Head of caudate nucleus (tissue), 42 donors: ENCODE measurements at regions not wholly inside any gene's neighbourhood (a gene's known extent, or its start where the extent isn't known, plus 50 kb on each side); places are given as distances from the start of the nearest gene placed in this dataset.
"Not testable (repeated sequence)": the region's sequence is repeated elsewhere in the genome, so short reads cannot be mapped to it uniquely, and the experiment has no call there.

ENCODE experiments used
- DNase-seq, 42 donors: peaks; one replicate each; pipeline versions ENCODE4 v3.0.0 to v3.0.0-alpha.2; 2020 to 2021; ENCODE audit warnings: mixed read lengths in 7 of 42
- intact Hi-C: fragments of 100-400 bp; cut with DNase I; formaldehyde crosslinking; loops from one replicate; pipeline ENCODE4 v1.15.0; 2022

- DNase-seq = no peak
- intact Hi-C loops = no loop called here
These were observed 86.0 kb downstream of the DTWD1 start for GRCh38 chr15:49706805-49707204.

- no peak for DNase-seq
- intact Hi-C loops = no loop called here
These were observed 86.8 kb downstream of the DTWD1 start for GRCh38 chr15:49707598-49707997.

- DNase-seq = no peak
- intact Hi-C loops = no loop called here
These were observed 88.9 kb downstream of the DTWD1 start for GRCh38 chr15:49709646-49710214.

- intact Hi-C loops = no loop called here
These were observed 91.3 kb downstream of the DTWD1 start for GRCh38 chr15:49712162-49712561.

GRCh38 chr15:49712846-49713450 lies 92.1 kb downstream of the DTWD1 start:
- intact Hi-C loops = no loop called here
- DNase-seq = no peak

More at GRCh38 chr15:49712162-49712561, 91.3 kb downstream of the DTWD1 start:
- DNase-seq = no peak

- intact Hi-C loops = no loop called here
- no peak for DNase-seq
These were observed 94.4 kb downstream of the DTWD1 start for GRCh38 chr15:49715211-49715610.

- intact Hi-C loops = no loop called here
- no peak for DNase-seq
These were observed 94.9 kb downstream of the DTWD1 start for GRCh38 chr15:49715701-49716100.

- intact Hi-C loops = no loop called here
- no peak for DNase-seq
These were observed 97.4 kb downstream of the DTWD1 start for GRCh38 chr15:49718234-49718633.

GRCh38 chr15:49718846-49719245 lies 98.0 kb downstream of the DTWD1 start:
- no peak for DNase-seq
- intact Hi-C loops = no loop called here

GRCh38 chr15:49720261-49720660 lies 99.4 kb downstream of the DTWD1 start:
- no peak for DNase-seq
- intact Hi-C loops = no loop called here

- DNase-seq = no peak
- intact Hi-C loops = no loop called here
These were observed 100.2 kb downstream of the DTWD1 start for GRCh38 chr15:49721091-49721490.

GRCh38 chr15:49721621-49722020 lies 100.8 kb downstream of the DTWD1 start:
- intact Hi-C loops = no loop called here

GRCh38 chr15:49723981-49724380 lies 103.1 kb downstream of the DTWD1 start:
- no peak for DNase-seq
- intact Hi-C loops = no loop called here

More at GRCh38 chr15:49721621-49722020, 100.8 kb downstream of the DTWD1 start:
- DNase-seq = no peak

GRCh38 chr15:49731187-49732099 lies 110.6 kb downstream of the DTWD1 start:
- DNase-seq = no peak
- intact Hi-C loops = no loop called here

GRCh38 chr15:49732109-49732508 lies 111.3 kb downstream of the DTWD1 start:
- intact Hi-C loops, DNase-seq: not testable (repeated sequence)

GRCh38 chr15:49734089-49734488 lies 113.2 kb downstream of the DTWD1 start:
- DNase-seq = not testable (repeated sequence)

GRCh38 chr15:49734831-49735508 lies 114.1 kb downstream of the DTWD1 start:
- intact Hi-C loops = no loop called here
- no peak for DNase-seq

More at GRCh38 chr15:49734089-49734488, 113.2 kb downstream of the DTWD1 start:
- intact Hi-C loops = not testable (repeated sequence)

- intact Hi-C loops = no loop called here
- no peak for DNase-seq
These were observed 116.3 kb downstream of the DTWD1 start for GRCh38 chr15:49737127-49737526.

- DNase-seq = no peak
- intact Hi-C loops = no loop called here
These were observed 120.9 kb downstream of the DTWD1 start for GRCh38 chr15:49741712-49742111.

- intact Hi-C loops = no loop called here
- DNase-seq = no peak
These were observed 121.5 kb downstream of the DTWD1 start for GRCh38 chr15:49742381-49742780.
